ENCODE measurements at regions not wholly inside any gene's neighbourhood (a gene's known extent, or its start where the extent isn't known, plus 50 kb on each side); places are given as distances from the start of the nearest gene placed in this dataset.
"Not testable (repeated sequence)": the region's sequence is repeated elsewhere in the genome, so short reads cannot be mapped to it uniquely, and the experiment has no call there.

GRCh38 chr18:70395771-70396170, 106.9 kb downstream of the SOCS6 start:
- DNase-seq = not testable (repeated sequence)

GRCh38 chr18:70394672-70395071, 105.8 kb downstream of the SOCS6 start:
- DNase-seq = no peak

- no peak for DNase-seq
Observed at GRCh38 chr18:70390371-70391090, 101.7 kb downstream of the SOCS6 start.

- DNase-seq = not testable (repeated sequence)
Observed at GRCh38 chr18:70389036-70389435, 100.2 kb downstream of the SOCS6 start.

GRCh38 chr18:70387027-70387426, 98.2 kb downstream of the SOCS6 start:
- DNase-seq = no peak

GRCh38 chr18:70386582-70386981, 97.7 kb downstream of the SOCS6 start:
- no peak for DNase-seq

- no peak for DNase-seq
Observed at GRCh38 chr18:70385474-70385873, 96.6 kb downstream of the SOCS6 start.

GRCh38 chr18:70384181-70384790, 95.4 kb downstream of the SOCS6 start:
- no peak for DNase-seq

- no peak for DNase-seq
Observed at GRCh38 chr18:70382992-70383717, 94.3 kb downstream of the SOCS6 start.

GRCh38 chr18:70382017-70382416, 93.2 kb downstream of the SOCS6 start:
- DNase-seq = no peak

- DNase-seq = no peak
Observed at GRCh38 chr18:70380915-70381896, 92.4 kb downstream of the SOCS6 start.

Measured in activated CD4-positive, alpha-beta T cell treated with anti-CD3 and anti-CD28 coated beads for 1 hour (primary cell).